A673 (cell line): ENCODE measurements at regions not wholly inside any gene's neighbourhood (a gene's known extent, or its start where the extent isn't known, plus 50 kb on each side); places are given as distances from the start of the nearest gene placed in this dataset.

Experiments
- BruUV-seq: library from RNA; stranded (reverse); fragments of 400-500 nt; replicated peaks from 2 replicates; lab custom pipeline; 2021; lab: Mats Ljungman, UMichigan
- CTCF ChIA-PET: fragments of 300-600 bp; sonication (Branson Sonifier 250); formaldehyde crosslinking; loops from one replicate; lab custom pipeline; 2022; ENCODE audit warnings: antibody characterized with exemption; lab: Charles Lee
- POLR2A ChIA-PET: fragments of 300-600 bp; sonication (Branson Sonifier 250); formaldehyde crosslinking; loops from one replicate; lab custom pipeline; 2022; ENCODE audit warnings: antibody characterized with exemption; ENCODE audit not compliant: low non-redundant PET; lab: Charles Lee
- DNase-seq: peaks from one replicate; pipeline ENCODE4 v3.0.0-alpha.2; 2015; ENCODE audit warnings: low spot score
- H3K27ac ChIP-seq: fragments of 200-600 bp; sonication (generic); 2 replicates; pipeline ENCODE4 v1.5.1; 2016; ENCODE audit warnings: mixed run types, low read depth, mild to moderate bottlenecking, mixed read lengths, antibody characterized with exemption, low read length; ENCODE audit not compliant: poor library complexity, severe bottlenecking
- H3K27me3 ChIP-seq: fragments of 200-600 bp; sonication (generic); replicated peaks from 2 replicates; pipeline ENCODE4 v1.6.1; 2017; ENCODE audit warnings: mixed run types, low read depth, mild to moderate bottlenecking, mixed read lengths, antibody characterized with exemption, low read length; ENCODE audit not compliant: insufficient read depth, poor library complexity
- H3K36me3 ChIP-seq: fragments of 200-600 bp; sonication (generic); 2 replicates; pipeline ENCODE4 v1.6.1; 2016; ENCODE audit warnings: mixed run types, mild to moderate bottlenecking, mixed read lengths, antibody characterized with exemption, low read length; ENCODE audit not compliant: insufficient read depth, poor library complexity, severe bottlenecking
- H3K4me1 ChIP-seq: fragments of 200-600 bp; sonication (generic); 2 replicates; pipeline ENCODE4 v1.6.1; 2017; ENCODE audit warnings: mixed run types, mild to moderate bottlenecking, mixed read lengths, antibody characterized with exemption, low read length; ENCODE audit not compliant: insufficient read depth, poor library complexity, severe bottlenecking
- H3K4me3 ChIP-seq: fragments of 200-600 bp; sonication (generic); 2 replicates; pipeline ENCODE4 v1.5.1; 2016; ENCODE audit warnings: low read depth, mixed run types, mild to moderate bottlenecking, mixed read lengths, low read length; ENCODE audit not compliant: poor library complexity, severe bottlenecking
- H3K9me3 ChIP-seq: fragments of 200-600 bp; sonication (generic); 2 replicates; pipeline ENCODE4 v1.6.1; 2016; ENCODE audit warnings: mixed run types, low read depth, mild to moderate bottlenecking, mixed read lengths, antibody characterized with exemption, low read length; ENCODE audit not compliant: poor library complexity, severe bottlenecking
- CTCF ChIP-seq: fragments of 300-800, 200-600 bp; sonication (generic); conservative IDR thresholded peaks from 2 replicates; pipeline ENCODE4 v1.5.1; 2017; ENCODE audit warnings: low read depth, mild to moderate bottlenecking, antibody characterized with exemption, low read length, moderate library complexity, mixed read lengths
- EZH2 ChIP-seq: fragments of 200-600 bp; sonication (generic); IDR thresholded peaks from 2 replicates; pipeline ENCODE4 v1.6.1; 2017; ENCODE audit warnings: borderline replicate concordance, low read depth, mild to moderate bottlenecking, mixed read lengths, antibody characterized with exemption, low read length; ENCODE audit not compliant: poor library complexity, severe bottlenecking
- intact Hi-C: fragments of 100-400 bp; cut with micrococcal nuclease; formaldehyde crosslinking; loops from one replicate; pipeline ENCODE4 v1.10.0; 2022; ENCODE audit not compliant: unreplicated experiment

DNA sequence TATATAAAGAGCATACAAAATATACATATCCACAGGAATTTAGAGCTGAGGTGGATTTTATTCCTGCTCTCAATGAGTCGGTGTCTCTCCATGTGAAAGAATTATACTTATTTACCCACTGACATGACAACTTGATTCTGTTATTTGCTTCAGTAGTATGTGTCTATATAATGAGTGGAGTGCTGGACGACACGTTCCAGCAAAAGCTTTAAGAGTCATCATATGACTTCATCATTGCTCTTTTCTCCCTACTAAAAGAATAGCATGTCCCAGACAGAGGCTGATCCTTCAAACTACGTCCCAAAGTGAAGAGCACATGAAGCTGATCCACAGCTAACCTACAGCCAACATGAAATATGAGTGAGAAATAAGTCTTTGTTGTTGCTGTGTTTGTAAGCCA is 54.3 kb upstream of the GNB4 start:
- intact Hi-C loops = no loop called here
- ChIA-PET POLR2A (no interaction called here), CTCF (no interaction called here)
- BruUV-seq = no TSS peak
- Histone ChIP-seq H3K4me3 (no peak overlapping the region), H3K27ac (no peak overlapping the region), H3K36me3 (no peaks in the 10 kb centered on the region), H3K9me3 (no peaks in the 10 kb centered on the region), H3K27me3 (no peaks in the 10 kb centered on the region), H3K4me1 (peaks cover 13% of the 10 kb centered on the region)
- TF ChIP-seq EZH2 (no peak), CTCF (no peak)
- DNase-seq = no peak

DNA sequence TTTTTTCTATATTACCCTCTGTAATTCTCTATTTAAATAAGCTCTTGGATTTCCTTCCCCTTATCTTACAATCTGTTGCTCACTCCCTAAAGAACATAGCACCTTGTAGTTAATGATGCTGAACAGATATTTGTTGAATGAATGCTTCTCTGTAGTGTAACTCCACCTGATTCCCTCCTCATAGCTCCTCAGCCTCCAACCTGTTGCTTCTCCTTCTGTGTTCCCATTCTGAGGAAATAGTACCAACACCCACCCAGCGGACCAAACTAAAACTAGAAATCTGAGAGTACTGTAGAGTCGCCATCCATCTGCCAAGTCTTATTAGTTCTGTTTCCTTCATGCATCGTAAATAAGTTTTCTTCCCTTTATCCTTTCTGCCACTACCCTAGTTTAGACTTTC is 55.5 kb upstream of the GNB4 start:
- BruUV-seq = no TSS peak
- peak overlapping the region; percentile 54 for H3K27ac ChIP-seq
- H3K27me3 ChIP-seq = no peaks in the 10 kb centered on the region
- CTCF ChIA-PET = no interaction called here
- peak; percentile 43 for DNase-seq
- POLR2A ChIA-PET = interaction anchor here (0.6 to 0.9 kb wide), 2 partner anchors 12 to 17 kb away, joined by 3 to 4 read pairs; no protein-coding TSS in a partner anchor
- H3K9me3 ChIP-seq = no peaks in the 10 kb centered on the region
- intact Hi-C loops = no loop called here
- H3K4me1 ChIP-seq = peaks cover 17% of the 10 kb centered on the region
- H3K36me3 ChIP-seq = no peaks in the 10 kb centered on the region
- peak overlapping the region; percentile 22 for H3K4me3 ChIP-seq
- TF ChIP-seq EZH2 (no peak), CTCF (no peak)

GRCh38 chr3:179509701-179510100 is 53.0 kb upstream of the ACTL6A start:
- no TSS peak for BruUV-seq
- Histone ChIP-seq H3K27me3 (no peaks in the 10 kb centered on the region), H3K4me1 (peaks cover 26% of the 10 kb centered on the region), H3K9me3 (no peaks in the 10 kb centered on the region), H3K4me3 (no peak overlapping the region), H3K36me3 (no peaks in the 10 kb centered on the region), H3K27ac (no peak overlapping the region)
- CTCF ChIA-PET = no interaction called here
- POLR2A ChIA-PET = no interaction called here
- TF ChIP-seq EZH2 = no peak
- no peak for TF ChIP-seq CTCF
- DNase-seq = no peak
- intact Hi-C loops = no loop called here
